GM12878 (cell line): ENCODE measurements at regions not wholly inside any gene's neighbourhood (a gene's known extent, or its start where the extent isn't known, plus 50 kb on each side); places are given as distances from the start of the nearest gene placed in this dataset.

ENCODE experiments used
- ATAC-seq: fragments of 200-7000 bp; cut with Tn5 transposase; 3 replicates; pipeline ENCODE4 v1.9.1; 2020; ENCODE audit warnings: mild to moderate bottlenecking, moderate library complexity
- BruUV-seq: library from RNA; stranded (reverse); fragments of 400-500 nt; replicated peaks from 2 replicates; lab custom pipeline; 2021; lab: Mats Ljungman, UMichigan
- CTCF ChIA-PET: fragments of 300-600 bp; sonication (Branson Sonifier 250); formaldehyde crosslinking; extraction: SDS; loops from one replicate; lab custom pipeline; 2021; ENCODE audit warnings: inconsistent platforms; lab: Yijun Ruan, JAX
- POLR2A ChIA-PET: fragments of 350-600 bp; formaldehyde crosslinking; extraction: SDS; loops from one replicate; lab custom pipeline; 2021; ENCODE audit warnings: inconsistent platforms; lab: Charles Lee
- RAD21 ChIA-PET: fragments of 300-600 bp; sonication (Branson Sonifier 250); formaldehyde crosslinking; loops from one replicate; lab custom pipeline; 2023; ENCODE audit warnings: antibody characterized with exemption; ENCODE audit not compliant: unreplicated experiment; lab: Charles Lee
- SMC1A ChIA-PET: fragments of 300-600 bp; sonication (Branson Sonifier 250); formaldehyde crosslinking; loops from one replicate; lab custom pipeline; 2023; ENCODE audit not compliant: unreplicated experiment, uncharacterized antibody; lab: Charles Lee
- DNase-seq: peaks from one replicate; pipeline ENCODE4 v3.0.0-alpha.2; 2011; ENCODE audit warnings: low read depth, low spot score
- FAIRE-seq: peaks from 3 replicates; lab custom pipeline; 2011; peaks lifted over from hg19 to GRCh38; lab: Jason Lieb, UNC
- H2AFZ ChIP-seq: 2 replicates; pipeline ENCODE4 v1.6.0; 2011; ENCODE audit warnings: low read depth, low read length, control low read depth; ENCODE audit not compliant: control insufficient read depth
- H3K27ac ChIP-seq: 2 replicates; pipeline ENCODE4 v1.5.1; 2011; ENCODE audit warnings: control low read depth; ENCODE audit not compliant: control insufficient read depth, insufficient read depth
- H3K27me3 ChIP-seq, 2 experiments: replicated peaks in 1 of 2; 2 replicates each; pipeline versions ENCODE4 v1.6.0 to v1.6.1; 2011; ENCODE audit warnings: low read length in 1 of 2; ENCODE audit not compliant: control insufficient read depth in 2 of 2, insufficient read depth in 2 of 2
- H3K36me3 ChIP-seq, 2 experiments: 2 replicates each; pipeline ENCODE4 v1.5.1; 2011; ENCODE audit warnings: low read length in 1 of 2; ENCODE audit not compliant: control insufficient read depth in 2 of 2, insufficient read depth in 2 of 2
- H3K4me1 ChIP-seq: 2 replicates; pipeline ENCODE4 v1.6.1; 2011; ENCODE audit warnings: mild to moderate bottlenecking, low read length, moderate library complexity, mixed read lengths; ENCODE audit not compliant: control insufficient read depth, insufficient read depth
- H3K4me2 ChIP-seq: 2 replicates; pipeline ENCODE4 v1.6.0; 2011; ENCODE audit warnings: control low read depth; ENCODE audit not compliant: control insufficient read depth, insufficient read depth
- H3K4me3 ChIP-seq: fragments of 200-600 bp; sonication (generic); 2 replicates; pipeline ENCODE4 v1.5.1; 2016
- H3K79me2 ChIP-seq: 2 replicates; pipeline ENCODE4 v1.6.0; 2011; ENCODE audit warnings: low read length; ENCODE audit not compliant: control insufficient read depth, insufficient read depth
- H3K9ac ChIP-seq: 2 replicates; pipeline ENCODE4 v1.8.0; 2011; ENCODE audit warnings: low read length, control low read depth, mixed read lengths; ENCODE audit not compliant: control insufficient read depth, insufficient read depth
- H3K9me3 ChIP-seq: replicated peaks from 3 replicates; pipeline ENCODE4 v1.5.1; 2011; ENCODE audit warnings: mild to moderate bottlenecking, low read length; ENCODE audit not compliant: control insufficient read depth, insufficient read depth
- H4K20me1 ChIP-seq: 2 replicates; pipeline ENCODE4 v1.6.0; 2011; ENCODE audit not compliant: control insufficient read depth, insufficient read depth
- ATF3 ChIP-seq: IDR thresholded peaks from 2 replicates; pipeline ENCODE4 v1.6.1; 2011; ENCODE audit warnings: low read depth, mild to moderate bottlenecking, low read length, moderate library complexity, borderline replicate concordance; ENCODE audit errors: extremely low read depth
- ATF7 ChIP-seq: fragments of 450-650 bp; IDR thresholded peaks from 2 replicates; pipeline ENCODE4 v1.6.1; 2016; ENCODE audit warnings: low read depth, mild to moderate bottlenecking
- CHD2 ChIP-seq: IDR thresholded peaks from 2 replicates; pipeline ENCODE4 v1.6.1; 2011; ENCODE audit warnings: low read depth, low read length, improper control_type of control experiment, borderline replicate concordance
- DPF2 ChIP-seq: fragments of 450-650 bp; IDR thresholded peaks from 2 replicates; pipeline ENCODE4 v1.6.1; 2017; ENCODE audit warnings: mild to moderate bottlenecking
- E2F4 ChIP-seq: IDR thresholded peaks from 2 replicates; pipeline ENCODE4 v1.6.1; 2012; ENCODE audit warnings: low read depth, low read length, improper control_type of control experiment
- FOS ChIP-seq: IDR thresholded peaks from 3 replicates; pipeline ENCODE4 v1.6.1; 2011; ENCODE audit warnings: borderline replicate concordance; ENCODE audit not compliant: insufficient read length; ENCODE audit errors: extremely low read depth
- IRF3 ChIP-seq: fragments of 450-650 bp; IDR thresholded peaks from 2 replicates; pipeline ENCODE4 v1.6.1; 2014; ENCODE audit warnings: mild to moderate bottlenecking
- MLLT1 ChIP-seq: fragments of 450-650 bp; IDR thresholded peaks from 2 replicates; pipeline ENCODE4 v1.6.1; 2016; ENCODE audit warnings: mild to moderate bottlenecking
- MYC ChIP-seq: IDR thresholded peaks from 2 replicates; pipeline ENCODE4 v1.6.1; 2011; ENCODE audit warnings: mild to moderate bottlenecking, low read length, moderate library complexity, inconsistent platforms; ENCODE audit not compliant: insufficient read depth, insufficient replicate concordance, insufficient read length, severe bottlenecking
- POLR2A ChIP-seq: IDR thresholded peaks from 2 replicates; pipeline ENCODE4 v1.6.1; 2011; ENCODE audit warnings: low read depth, mild to moderate bottlenecking, low read length
- RAD21 ChIP-seq: IDR thresholded peaks from 2 replicates; pipeline ENCODE4 v1.6.1; 2011; ENCODE audit warnings: mild to moderate bottlenecking, low read depth, low read length, moderate library complexity; ENCODE audit not compliant: insufficient read depth
- RELB ChIP-seq: fragments of 450-650 bp; IDR thresholded peaks from 2 replicates; pipeline ENCODE4 v1.6.1; 2017; ENCODE audit warnings: low read depth, mild to moderate bottlenecking, moderate library complexity
- SMAD1 ChIP-seq: fragments of 450-650 bp; IDR thresholded peaks from 2 replicates; pipeline ENCODE4 v1.6.1; 2018; ENCODE audit warnings: mild to moderate bottlenecking, low read depth; ENCODE audit not compliant: partially characterized antibody
- SMAD5 ChIP-seq: IDR thresholded peaks from 2 replicates; pipeline ENCODE4 v1.6.1; 2016; ENCODE audit warnings: antibody characterized with exemption, low read depth
- TBL1XR1 ChIP-seq: IDR thresholded peaks from 2 replicates; pipeline ENCODE4 v1.6.1; 2012; ENCODE audit warnings: low read depth, low read length, improper control_type of control experiment
- WRNIP1 ChIP-seq: IDR thresholded peaks from 2 replicates; pipeline ENCODE4 v1.6.1; 2011; ENCODE audit warnings: low read depth, low read length, improper control_type of control experiment, borderline replicate concordance
- YY1 ChIP-seq: IDR thresholded peaks from 2 replicates; pipeline ENCODE4 v1.6.1; 2011; ENCODE audit warnings: low read depth, mild to moderate bottlenecking, low read length
- ZNF622 ChIP-seq: fragments of 450-650 bp; IDR thresholded peaks from 2 replicates; pipeline ENCODE4 v1.6.1; 2017; ENCODE audit warnings: mild to moderate bottlenecking, inconsistent platforms
- WGBS: methylation state at CpG from one replicate; pipeline ENCODE4 v1.1.6; 2016; ENCODE audit warnings: low lambda C conversion rate; ENCODE audit not compliant: insufficient replicate concordance, insufficient coverage; ENCODE audit errors: missing lambda C conversion rate; 5-methylcytosine and 5-hydroxymethylcytosine counted together
- in situ Hi-C: fragments of 300-500 bp; cut with MboI; formaldehyde crosslinking; loops from 9 replicates; pipeline ENCODE4 v1.14.3; 2018; ENCODE audit warnings: mixed read lengths
- intact Hi-C: fragments of 100-400 bp; cut with micrococcal nuclease; formaldehyde crosslinking; loops from one replicate; pipeline ENCODE4 v1.14.2; 2022; ENCODE audit not compliant: unreplicated experiment

GRCh38 chr2:231862071-231862470, 64.1 kb downstream of the NPPC start:
- H3K36me3 ChIP-seq, result no peaks in the 10 kb centered on the region
- no peak for TF ChIP-seq YY1
- no peak for TF ChIP-seq ATF3
- TF ChIP-seq SMAD1, result no peak
- TF ChIP-seq RELB, result no peak
- no peak for TF ChIP-seq SMAD5
- TF ChIP-seq MLLT1, result no peak
- no peak for TF ChIP-seq MYC
- no peak for TF ChIP-seq IRF3
- TF ChIP-seq E2F4, result no peak
- no peak for TF ChIP-seq ATF7
- TF ChIP-seq ZNF622, result no peak
- TF ChIP-seq CHD2, result no peak
- no peak for TF ChIP-seq POLR2A
- no peak for TF ChIP-seq DPF2
- no peak for TF ChIP-seq RAD21
- no peak for TF ChIP-seq FOS
- no peak for TF ChIP-seq WRNIP1
- TF ChIP-seq TBL1XR1, result no peak
- TF ChIP-seq, all 136 proteins: peak for 0
- RAD21 ChIA-PET, result no interaction called here
- H3K4me1 ChIP-seq, result no peaks in the 10 kb centered on the region
- H3K27me3 ChIP-seq, result no peaks in the 10 kb centered on the region
- intact Hi-C loops (no loop called here), in situ Hi-C loops (no loop called here)
- ATAC-seq (no peak), DNase-seq (no peak), FAIRE-seq (no peak)
- H3K4me3 ChIP-seq, result no peak overlapping the region
- no peaks in the 10 kb centered on the region for H4K20me1 ChIP-seq
- SMC1A ChIA-PET, result no interaction called here
- no peaks in the 10 kb centered on the region for H3K9me3 ChIP-seq
- H2AFZ ChIP-seq, result no peak overlapping the region
- no peaks in the 10 kb centered on the region for H3K79me2 ChIP-seq
- whole genome bisulfite sequencing, result 39% methylated on average over 6 of the region's 6 CpGs
- no peak overlapping the region for H3K4me2 ChIP-seq
- CTCF ChIA-PET, result no interaction called here
- BruUV-seq, result no TSS peak
- no peak overlapping the region for H3K9ac ChIP-seq
- H3K27ac ChIP-seq, result no peak overlapping the region
- POLR2A ChIA-PET, result no interaction called here
